ENCODE measurements at regions not wholly inside any gene's neighbourhood (a gene's known extent, or its start where the extent isn't known, plus 50 kb on each side); places are given as distances from the start of the nearest gene placed in this dataset.

GRCh38 chr2:41836948-41837347, 210.9 kb upstream of the PKDCC start:
- H3K4me3 ChIP-seq (ENCODE audit: control insufficient read depth, low read depth, low read length): no peak overlapping the region
- no peak for DNase-seq (ENCODE audit: low read depth)
- TF ChIP-seq CTCF (IDR thresholded peaks at IDR 0.05; ENCODE audit: control insufficient read depth, insufficient read depth, low read depth, low read length, missing control alignments): no peak

- no peak for DNase-seq (ENCODE audit: low read depth)
- TF ChIP-seq CTCF (IDR thresholded peaks at IDR 0.05; ENCODE audit: control insufficient read depth, insufficient read depth, low read depth, low read length, missing control alignments): no peak
- H3K4me3 ChIP-seq (ENCODE audit: control insufficient read depth, low read depth, low read length): no peak overlapping the region
Measured at GRCh38 chr2:41837610-41838009, 210.2 kb upstream of the PKDCC start.

- peak overlapping the region; percentile 63 for H3K4me3 ChIP-seq (ENCODE audit: control insufficient read depth, low read depth, low read length)
- DNase-seq (ENCODE audit: low read depth): peak; percentile 83
- TF ChIP-seq CTCF (IDR thresholded peaks at IDR 0.05; ENCODE audit: control insufficient read depth, insufficient read depth, low read depth, low read length, missing control alignments): peak; percentile 98
Measured at GRCh38 chr2:41840702-41841551, 206.9 kb upstream of the PKDCC start.

GRCh38 chr2:41846962-41847361, 200.9 kb upstream of the PKDCC start:
- TF ChIP-seq CTCF (IDR thresholded peaks at IDR 0.05; ENCODE audit: control insufficient read depth, insufficient read depth, low read depth, low read length, missing control alignments): no peak
- DNase-seq (ENCODE audit: low read depth): no peak
- H3K4me3 ChIP-seq (ENCODE audit: control insufficient read depth, low read depth, low read length): no peak overlapping the region

- no peak for DNase-seq (ENCODE audit: low read depth)
- TF ChIP-seq CTCF (IDR thresholded peaks at IDR 0.05; ENCODE audit: control insufficient read depth, insufficient read depth, low read depth, low read length, missing control alignments): no peak
- no peak overlapping the region for H3K4me3 ChIP-seq (ENCODE audit: control insufficient read depth, low read depth, low read length)
Measured at GRCh38 chr2:41847744-41848441, 199.9 kb upstream of the PKDCC start.

GRCh38 chr2:41851554-41851953, 196.3 kb upstream of the PKDCC start:
- TF ChIP-seq CTCF (IDR thresholded peaks at IDR 0.05; ENCODE audit: control insufficient read depth, insufficient read depth, low read depth, low read length, missing control alignments): no peak
- H3K4me3 ChIP-seq (ENCODE audit: control insufficient read depth, low read depth, low read length): no peak overlapping the region
- DNase-seq (ENCODE audit: low read depth): no peak
